HCT116 (cell line): ENCODE measurements at regions not wholly inside any gene's neighbourhood (a gene's known extent, or its start where the extent isn't known, plus 50 kb on each side); places are given as distances from the start of the nearest gene placed in this dataset.

Experiments used
- ATAC-seq: fragments of 200-7000 bp; cut with Tn5 transposase; 2 replicates; pipeline ENCODE4 v1.9.1; 2020; ENCODE audit warnings: mild to moderate bottlenecking, moderate library complexity
- BruUV-seq: library from RNA; stranded (reverse); fragments of 400-500 nt; replicated peaks from 2 replicates; lab custom pipeline; 2021; lab: Mats Ljungman, UMichigan
- CTCF ChIA-PET: fragments of 300-600 bp; sonication (Branson Sonifier 250); formaldehyde crosslinking; loops from one replicate; lab custom pipeline; 2021; ENCODE audit warnings: antibody characterized with exemption; lab: Charles Lee
- POLR2A ChIA-PET: fragments of 300-600, 350-600 bp; sonication (Branson Sonifier 250); formaldehyde crosslinking; loops from one replicate; lab custom pipeline; 2021; ENCODE audit warnings: antibody characterized with exemption; lab: Charles Lee
- RAD21 ChIA-PET, 2 experiments: fragments of 300-600 bp; sonication (Branson Sonifier 250); formaldehyde crosslinking; loops; one replicate each; lab custom pipeline; 2023; ENCODE audit warnings: low total read pairs in 2 of 2; ENCODE audit not compliant: uncharacterized antibody in 2 of 2, unreplicated experiment in 2 of 2, low non-redundant PET in 1 of 2; lab: Charles Lee
- DNase-seq: peaks from one replicate; pipeline ENCODE4 v3.0.0-alpha.2; 2010; ENCODE audit warnings: low read depth, low spot score
- H2AFZ ChIP-seq: fragments of 200-600 bp; shearing (Covaris generic), sonication (generic); 2 replicates; pipeline ENCODE4 v1.6.1; 2017; ENCODE audit warnings: low read depth, mixed run types, mixed read lengths, antibody characterized with exemption, low read length; ENCODE audit not compliant: poor library complexity, severe bottlenecking
- H3K27ac ChIP-seq: 2 replicates; pipeline ENCODE4 v1.5.1; 2012; ENCODE audit warnings: low read depth, low read length
- H3K27me3 ChIP-seq: fragments of 200-600 bp; sonication (generic); 2 replicates; pipeline ENCODE4 v1.6.1; 2016; ENCODE audit warnings: mixed run types, low read length, mixed read lengths; ENCODE audit not compliant: insufficient read depth
- H3K36me3 ChIP-seq, 2 experiments: fragments of 200-500 bp in 1 of 2; fragments of 200-600 bp in 1 of 2; sonication (Bioruptor generic) in 1 of 2; sonication (generic) in 1 of 2; 2 replicates each; pipeline versions ENCODE4 v1.5.1 to v1.6.1; 2014 to 2016; ENCODE audit warnings: low read length in 2 of 2, inconsistent platforms in 1 of 2, mixed read lengths in 1 of 2, mixed run types in 1 of 2; ENCODE audit not compliant: insufficient read depth in 2 of 2, control insufficient read depth in 1 of 2
- H3K4me1 ChIP-seq, 2 experiments: fragments of 200-600 bp in 1 of 2; sonication (generic) in 1 of 2; 2 replicates each; pipeline versions ENCODE4 v1.5.1 to v1.6.1; 2012 to 2017; ENCODE audit warnings: low read length in 2 of 2, inconsistent platforms in 1 of 2, mild to moderate bottlenecking in 1 of 2, mixed read lengths in 1 of 2, mixed run types in 1 of 2, moderate library complexity in 1 of 2; ENCODE audit not compliant: insufficient read depth in 2 of 2, control insufficient read depth in 1 of 2
- H3K4me2 ChIP-seq: fragments of 200-600 bp; sonication (generic); 2 replicates; pipeline ENCODE4 v1.6.1; 2017; ENCODE audit warnings: mixed run types, low read length, mixed read lengths
- H3K4me3 ChIP-seq, 2 experiments: fragments of 200-600 bp in 1 of 2; sonication (generic) in 1 of 2; replicated peaks in 1 of 2; 2 replicates each; pipeline ENCODE4 v1.5.1; 2011 to 2016; ENCODE audit warnings: low read length in 2 of 2, control low read depth in 1 of 2, low read depth in 1 of 2, mild to moderate bottlenecking in 1 of 2, mixed read lengths in 1 of 2, mixed run types in 1 of 2
- H3K79me2 ChIP-seq: fragments of 200-600 bp; sonication (generic); 2 replicates; pipeline ENCODE4 v1.6.1; 2017; ENCODE audit warnings: mild to moderate bottlenecking, mixed run types, low read length, moderate library complexity, mixed read lengths; ENCODE audit not compliant: insufficient read depth
- H3K9ac ChIP-seq: fragments of 200-600 bp; sonication (generic); 2 replicates; pipeline ENCODE4 v1.6.1; 2016; ENCODE audit warnings: low read length, mixed read lengths
- H3K9me2 ChIP-seq: fragments of 200-600 bp; sonication (generic), shearing (Covaris generic); 2 replicates; pipeline ENCODE4 v1.6.1; 2017; ENCODE audit warnings: mixed run types, mild to moderate bottlenecking, moderate library complexity; ENCODE audit not compliant: insufficient read depth
- H3K9me3 ChIP-seq, 2 experiments: fragments of 200-500 bp in 1 of 2; fragments of 200-600 bp in 1 of 2; sonication (Bioruptor generic) in 1 of 2; sonication (generic) in 1 of 2; 2 replicates each; pipeline ENCODE4 v1.6.1; 2014 to 2017; ENCODE audit warnings: low read length in 2 of 2, mixed read lengths in 2 of 2, inconsistent platforms in 1 of 2, low read depth in 1 of 2, mild to moderate bottlenecking in 1 of 2, mixed run types in 1 of 2, moderate library complexity in 1 of 2; ENCODE audit not compliant: control insufficient read depth in 1 of 2, insufficient read depth in 1 of 2
- H4K20me1 ChIP-seq: fragments of 200-600 bp; sonication (generic), shearing (Covaris generic); 2 replicates; pipeline ENCODE4 v1.6.1; 2017; ENCODE audit warnings: mixed run types, mild to moderate bottlenecking, moderate library complexity; ENCODE audit not compliant: insufficient read depth
- CBX3 ChIP-seq: IDR thresholded peaks from 2 replicates; pipeline ENCODE4 v1.6.1; 2012; ENCODE audit warnings: low read depth
- CEBPB ChIP-seq: IDR thresholded peaks from 2 replicates; pipeline ENCODE4 v1.6.1; 2012; ENCODE audit warnings: low read depth
- CTCF ChIP-seq, 3 experiments: fragments of 200-600 bp in 1 of 3; sonication (generic) in 1 of 3; IDR thresholded peaks in 2 of 3; conservative IDR thresholded peaks in 1 of 3; 2 replicates each; pipeline ENCODE4 v1.5.1; 2012 to 2017; ENCODE audit warnings: low read depth in 2 of 3, low read length in 2 of 3, antibody characterized with exemption in 1 of 3, borderline replicate concordance in 1 of 3, control low read depth in 1 of 3, mild to moderate bottlenecking in 1 of 3, mixed read lengths in 1 of 3, mixed run types in 1 of 3, moderate library complexity in 1 of 3; ENCODE audit not compliant: insufficient read depth in 1 of 3
- ELF1 ChIP-seq: IDR thresholded peaks from 2 replicates; pipeline ENCODE4 v1.6.1; 2012; ENCODE audit warnings: low read depth, borderline replicate concordance
- EZH2 ChIP-seq: fragments of 200-600 bp; sonication (generic); IDR thresholded peaks from 2 replicates; pipeline ENCODE4 v1.6.1; 2017; ENCODE audit warnings: antibody characterized with exemption, mixed run types
- EZH2phosphoT487 ChIP-seq: fragments of 200-600 bp; IDR thresholded peaks from 2 replicates; pipeline ENCODE4 v1.6.1; 2018; ENCODE audit warnings: antibody characterized with exemption, borderline replicate concordance
- FOSL1 ChIP-seq: IDR thresholded peaks from 2 replicates; pipeline ENCODE4 v1.6.1; 2012; ENCODE audit warnings: low read depth
- JUND ChIP-seq: IDR thresholded peaks from 2 replicates; pipeline ENCODE4 v1.6.1; 2012
- POLR2AphosphoS5 ChIP-seq: IDR thresholded peaks from 2 replicates; pipeline ENCODE4 v1.6.1; 2011; ENCODE audit warnings: mild to moderate bottlenecking, low read depth, low read length, moderate library complexity
- REST ChIP-seq: IDR thresholded peaks from 2 replicates; pipeline ENCODE4 v1.6.1; 2012; ENCODE audit warnings: low read depth
- SIN3A ChIP-seq: IDR thresholded peaks from 2 replicates; pipeline ENCODE4 v1.6.1; 2012; ENCODE audit warnings: low read depth
- SP1 ChIP-seq: IDR thresholded peaks from 2 replicates; pipeline ENCODE4 v1.6.1; 2012; ENCODE audit warnings: low read depth
- SRF ChIP-seq: IDR thresholded peaks from 2 replicates; pipeline ENCODE4 v1.6.1; 2012; ENCODE audit warnings: low read depth
- TCF7L2 ChIP-seq: IDR thresholded peaks from 2 replicates; pipeline ENCODE4 v1.7.0; 2011; ENCODE audit warnings: borderline replicate concordance, inconsistent platforms; ENCODE audit not compliant: insufficient read depth, insufficient read length; ENCODE audit errors: extremely low read depth
- YY1 ChIP-seq: IDR thresholded peaks from 2 replicates; pipeline ENCODE4 v1.6.1; 2011; ENCODE audit warnings: low read length, low read depth, moderate library complexity, mild to moderate bottlenecking; ENCODE audit not compliant: insufficient replicate concordance; ENCODE audit errors: extremely low read depth
- ZFX ChIP-seq: fragments of 450-650 bp; IDR thresholded peaks from 2 replicates; pipeline ENCODE4 v1.6.1; 2017
- ZNF274 ChIP-seq: fragments of 200-500 bp; sonication (Bioruptor generic); IDR thresholded peaks from 2 replicates; pipeline ENCODE4 v1.6.1; 2014; ENCODE audit warnings: mild to moderate bottlenecking, low read depth, low read length, inconsistent platforms
- intact Hi-C: fragments of 100-400 bp; cut with micrococcal nuclease; formaldehyde crosslinking; loops from 2 replicates; pipeline ENCODE4 v1.10.0; 2022
- TF ChIP-seq, protein P1 (sequence below): IDR thresholded peaks from 2 replicates; pipeline ENCODE4 v1.6.1; 2011; ENCODE audit warnings: mild to moderate bottlenecking, low read length, moderate library complexity; ENCODE audit not compliant: insufficient replicate concordance; ENCODE audit errors: extremely low read depth
- TF ChIP-seq, protein P2 (sequence below): IDR thresholded peaks from 2 replicates; pipeline ENCODE4 v1.6.1; 2012

DNA sequence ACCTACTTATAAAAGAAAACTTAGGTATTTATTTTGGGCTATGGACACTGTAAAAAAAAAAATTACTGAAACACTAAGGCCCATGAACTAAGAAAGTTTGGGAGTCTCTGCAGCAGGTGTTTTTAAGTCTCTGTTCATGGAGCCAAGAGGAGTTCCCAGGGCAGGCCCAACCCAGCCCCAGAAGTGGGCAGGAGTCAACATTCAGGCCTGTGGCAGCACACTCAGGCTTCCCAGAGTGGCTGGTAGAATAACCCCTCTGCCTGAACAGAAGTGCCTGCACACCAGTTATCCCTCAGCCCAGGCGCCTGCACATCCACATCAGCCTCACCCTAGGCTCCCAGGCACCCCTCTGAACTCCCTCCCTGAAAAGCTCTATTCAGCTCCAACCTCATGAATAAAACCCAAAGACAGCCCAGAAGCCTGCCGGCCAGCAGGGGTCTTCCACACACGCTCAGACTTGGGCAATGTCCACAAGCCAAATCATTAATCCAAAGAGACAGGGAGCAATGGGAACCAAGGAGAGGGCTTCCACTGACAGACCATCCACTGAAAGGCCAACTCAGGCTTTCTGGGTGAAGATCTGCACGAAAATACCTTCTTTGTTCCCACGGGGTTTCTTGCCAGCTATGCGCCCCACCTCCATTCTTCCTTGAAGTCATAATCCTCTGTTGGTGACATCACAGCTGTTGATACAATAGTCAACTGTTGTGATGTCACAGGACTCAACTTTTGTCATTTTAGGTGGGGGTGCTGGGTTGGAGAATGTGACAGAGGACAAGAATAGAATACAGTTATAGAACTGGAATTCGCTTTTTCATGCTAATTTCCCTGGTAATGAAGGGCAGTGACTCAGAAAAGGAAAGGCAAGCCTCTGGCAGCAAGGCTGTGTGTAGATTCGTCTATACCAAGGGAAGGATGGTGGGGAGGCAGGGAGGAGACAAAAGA lies 83.7 kb downstream of the RPL27A start:
- H3K9me3 ChIP-seq = no peaks in the 10 kb centered on the region
- no peaks in the 10 kb centered on the region for H3K27me3 ChIP-seq
- ChIA-PET RAD21 (no interaction called here), POLR2A (no interaction called here), CTCF (interaction anchor here (0.6 kb wide), 1 partner anchor 67 kb away, joined by 3 read pairs; no protein-coding TSS in a partner anchor)
- peak overlapping the region in 1 of 2 experiments; percentile 40; a peak in 2 of 4 replicates for H3K4me3 ChIP-seq
- peak overlapping the region; percentile 53 for H3K9ac ChIP-seq
- no peaks in the 10 kb centered on the region for H3K79me2 ChIP-seq
- no peaks in the 10 kb centered on the region for H3K36me3 ChIP-seq
- intact Hi-C loops = no loop called here
- no peaks in the 10 kb centered on the region for H4K20me1 ChIP-seq
- peaks cover 29 to 55% of the 10 kb centered on the region in 2 experiments for H3K4me1 ChIP-seq
- no peaks in the 10 kb centered on the region for H3K9me2 ChIP-seq
- BruUV-seq = no TSS peak
- ATAC-seq = no peak; the same call in 1 of the 2 replicates
- peak overlapping the region; percentile 4 for H2AFZ ChIP-seq
- DNase-seq = no peak
- H3K4me2 ChIP-seq = peak overlapping the region; percentile 70
- H3K27ac ChIP-seq = peak overlapping the region; percentile 66
- TF ChIP-seq YY1 (no peak), ZNF274 (no peak), SRF (no peak), CBX3 (no peak), SIN3A (no peak), ZFX (no peak), POLR2AphosphoS5 (no peak), TCF7L2 (no peak), CTCF (IDR thresholded peaks at IDR 0.05 in 2 of 3, conservative IDR thresholded peaks at IDR 0.05 in 1 of 3; ENCODE audit: borderline replicate concordance in 1 of 3, insufficient read depth in 1 of 3, low read depth in 2 of 3, low read length in 2 of 3) (no peak), FOSL1 (no peak), REST (no peak), SP1 (no peak), JUND (no peak), ELF1 (no peak), EZH2 (no peak), CEBPB (no peak), EZH2phosphoT487 (no peak)
- TF ChIP-seq, protein P1, sequence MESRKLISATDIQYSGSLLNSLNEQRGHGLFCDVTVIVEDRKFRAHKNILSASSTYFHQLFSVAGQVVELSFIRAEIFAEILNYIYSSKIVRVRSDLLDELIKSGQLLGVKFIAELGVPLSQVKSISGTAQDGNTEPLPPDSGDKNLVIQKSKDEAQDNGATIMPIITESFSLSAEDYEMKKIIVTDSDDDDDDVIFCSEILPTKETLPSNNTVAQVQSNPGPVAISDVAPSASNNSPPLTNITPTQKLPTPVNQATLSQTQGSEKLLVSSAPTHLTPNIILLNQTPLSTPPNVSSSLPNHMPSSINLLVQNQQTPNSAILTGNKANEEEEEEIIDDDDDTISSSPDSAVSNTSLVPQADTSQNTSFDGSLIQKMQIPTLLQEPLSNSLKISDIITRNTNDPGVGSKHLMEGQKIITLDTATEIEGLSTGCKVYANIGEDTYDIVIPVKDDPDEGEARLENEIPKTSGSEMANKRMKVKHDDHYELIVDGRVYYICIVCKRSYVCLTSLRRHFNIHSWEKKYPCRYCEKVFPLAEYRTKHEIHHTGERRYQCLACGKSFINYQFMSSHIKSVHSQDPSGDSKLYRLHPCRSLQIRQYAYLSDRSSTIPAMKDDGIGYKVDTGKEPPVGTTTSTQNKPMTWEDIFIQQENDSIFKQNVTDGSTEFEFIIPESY = no peak
- TF ChIP-seq, protein P2, sequence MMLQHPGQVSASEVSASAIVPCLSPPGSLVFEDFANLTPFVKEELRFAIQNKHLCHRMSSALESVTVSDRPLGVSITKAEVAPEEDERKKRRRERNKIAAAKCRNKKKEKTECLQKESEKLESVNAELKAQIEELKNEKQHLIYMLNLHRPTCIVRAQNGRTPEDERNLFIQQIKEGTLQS = no peak
